MM.1S (cell line): ENCODE measurements at regions not wholly inside any gene's neighbourhood (a gene's known extent, or its start where the extent isn't known, plus 50 kb on each side); places are given as distances from the start of the nearest gene placed in this dataset.

Source experiments
- CTCF ChIP-seq: fragments of 300-600 bp; sonication (generic); IDR thresholded peaks from 2 replicates; pipeline ENCODE4 v1.5.1; 2016; ENCODE audit warnings: antibody characterized with exemption, low read length, mixed read lengths
- EZH2 ChIP-seq: fragments of 300-600 bp; sonication (generic); optimal IDR thresholded peaks from 2 replicates; pipeline ENCODE3; 2017; ENCODE audit warnings: low read depth, mild to moderate bottlenecking, antibody characterized with exemption, low read length, mixed read lengths

GRCh38 chr2:5758346-5758745, 66.2 kb downstream of the SOX11 start:
- TF ChIP-seq EZH2: no peak
- TF ChIP-seq CTCF: no peak
